Neural crest cell (in vitro differentiated cells): ENCODE measurements at regions not wholly inside any gene's neighbourhood (a gene's known extent, or its start where the extent isn't known, plus 50 kb on each side); places are given as distances from the start of the nearest gene placed in this dataset.

Experiments
- DNase-seq: peaks from one replicate; pipeline ENCODE4 v3.0.0; 2021; ENCODE audit warnings: low read depth, mixed read lengths, low spot score
- H3K27ac Mint-ChIP-seq: one replicate; pipeline ENCODE4 v1.8.0; 2021; ENCODE audit warnings: mild to moderate bottlenecking, mixed read lengths; ENCODE audit not compliant: unreplicated experiment
- H3K27me3 Mint-ChIP-seq: 2 replicates; pipeline ENCODE4 v1.8.0; 2021; ENCODE audit warnings: low read depth, mild to moderate bottlenecking, mixed read lengths
- H3K36me3 Mint-ChIP-seq: 2 replicates; pipeline ENCODE4 v1.8.0; 2021; ENCODE audit warnings: low read depth, mild to moderate bottlenecking, mixed read lengths
- H3K4me1 Mint-ChIP-seq: 2 replicates; pipeline ENCODE4 v1.8.0; 2021; ENCODE audit warnings: mixed read lengths
- H3K4me3 Mint-ChIP-seq: one replicate; pipeline ENCODE4 v1.8.0; 2021; ENCODE audit warnings: mild to moderate bottlenecking, mixed read lengths
- H3K9me3 Mint-ChIP-seq: 2 replicates; pipeline ENCODE4 v1.8.0; 2021; ENCODE audit warnings: mixed read lengths
- TF ChIP-seq, protein P1 (sequence below): fragments of 200-600 bp; sonication (generic); conservative IDR thresholded peaks from 2 replicates; pipeline ENCODE4 v1.5.0; 2021; ENCODE audit warnings: antibody characterized with exemption, mild to moderate bottlenecking

DNA sequence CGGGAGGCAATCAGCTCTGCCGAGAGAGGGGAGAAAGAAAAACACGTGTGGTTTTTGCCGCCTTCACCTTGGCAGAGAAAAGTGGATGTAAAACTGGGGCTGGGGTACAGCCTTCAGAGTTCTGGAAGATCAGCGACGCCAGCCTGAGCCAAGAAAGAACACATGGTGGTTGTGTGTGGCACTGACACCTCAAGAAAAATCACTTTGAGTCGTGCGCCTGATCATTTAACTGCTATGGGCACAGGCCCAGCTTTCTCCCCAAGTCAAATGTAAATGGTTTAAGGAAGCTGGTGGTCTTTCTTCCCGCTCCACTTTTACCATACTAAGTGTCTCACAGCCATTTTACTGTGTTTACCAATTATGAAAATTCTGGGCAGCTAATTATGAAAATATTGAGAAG, 461.8 kb upstream of the SOX9 start:
- peaks cover 2% of the 10 kb centered on the region for H3K9me3 Mint-ChIP-seq
- H3K27me3 Mint-ChIP-seq, result no peaks in the 10 kb centered on the region
- no peaks in the 10 kb centered on the region for H3K4me1 Mint-ChIP-seq
- H3K4me3 Mint-ChIP-seq, result no peak overlapping the region
- no peak for DNase-seq
- TF ChIP-seq, protein P1, sequence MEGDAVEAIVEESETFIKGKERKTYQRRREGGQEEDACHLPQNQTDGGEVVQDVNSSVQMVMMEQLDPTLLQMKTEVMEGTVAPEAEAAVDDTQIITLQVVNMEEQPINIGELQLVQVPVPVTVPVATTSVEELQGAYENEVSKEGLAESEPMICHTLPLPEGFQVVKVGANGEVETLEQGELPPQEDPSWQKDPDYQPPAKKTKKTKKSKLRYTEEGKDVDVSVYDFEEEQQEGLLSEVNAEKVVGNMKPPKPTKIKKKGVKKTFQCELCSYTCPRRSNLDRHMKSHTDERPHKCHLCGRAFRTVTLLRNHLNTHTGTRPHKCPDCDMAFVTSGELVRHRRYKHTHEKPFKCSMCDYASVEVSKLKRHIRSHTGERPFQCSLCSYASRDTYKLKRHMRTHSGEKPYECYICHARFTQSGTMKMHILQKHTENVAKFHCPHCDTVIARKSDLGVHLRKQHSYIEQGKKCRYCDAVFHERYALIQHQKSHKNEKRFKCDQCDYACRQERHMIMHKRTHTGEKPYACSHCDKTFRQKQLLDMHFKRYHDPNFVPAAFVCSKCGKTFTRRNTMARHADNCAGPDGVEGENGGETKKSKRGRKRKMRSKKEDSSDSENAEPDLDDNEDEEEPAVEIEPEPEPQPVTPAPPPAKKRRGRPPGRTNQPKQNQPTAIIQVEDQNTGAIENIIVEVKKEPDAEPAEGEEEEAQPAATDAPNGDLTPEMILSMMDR, result no peak
- H3K27ac Mint-ChIP-seq, result no peak overlapping the region
- no peaks in the 10 kb centered on the region for H3K36me3 Mint-ChIP-seq

GRCh38 chr17:71664861-71665260, 456.0 kb upstream of the SOX9 start:
- Mint-ChIP-seq H3K9me3 (peaks cover 2% of the 10 kb centered on the region), H3K4me3 (no peak overlapping the region), H3K4me1 (no peaks in the 10 kb centered on the region), H3K27me3 (no peaks in the 10 kb centered on the region), H3K36me3 (no peaks in the 10 kb centered on the region), H3K27ac (no peak overlapping the region)
- TF ChIP-seq, protein P1, result no peak
- no peak for DNase-seq

DNA sequence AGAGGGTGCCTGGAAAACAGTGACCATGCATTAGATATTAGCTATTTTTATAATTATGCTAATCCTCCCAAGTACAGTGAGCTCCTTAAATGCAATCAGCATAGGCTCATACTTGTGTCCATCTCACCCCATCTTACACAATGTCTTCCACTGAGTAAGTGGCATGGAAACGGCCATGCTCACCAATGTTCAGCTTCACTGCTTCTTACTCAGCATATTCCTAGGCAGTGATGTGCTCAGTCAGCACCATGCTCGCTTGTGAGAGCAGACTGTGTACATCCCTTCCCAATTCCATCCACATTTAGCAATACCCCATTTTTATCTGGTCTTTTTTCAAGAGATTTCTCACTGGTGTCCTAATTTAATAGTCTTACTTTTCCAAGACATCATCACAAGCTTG, 454.8 kb upstream of the SOX9 start:
- Mint-ChIP-seq H3K36me3 (peaks cover 3% of the 10 kb centered on the region), H3K4me3 (no peak overlapping the region), H3K4me1 (no peaks in the 10 kb centered on the region), H3K27me3 (no peaks in the 10 kb centered on the region), H3K27ac (no peak overlapping the region), H3K9me3 (peaks cover 2% of the 10 kb centered on the region)
- TF ChIP-seq, protein P1, result no peak
- no peak for DNase-seq

DNA sequence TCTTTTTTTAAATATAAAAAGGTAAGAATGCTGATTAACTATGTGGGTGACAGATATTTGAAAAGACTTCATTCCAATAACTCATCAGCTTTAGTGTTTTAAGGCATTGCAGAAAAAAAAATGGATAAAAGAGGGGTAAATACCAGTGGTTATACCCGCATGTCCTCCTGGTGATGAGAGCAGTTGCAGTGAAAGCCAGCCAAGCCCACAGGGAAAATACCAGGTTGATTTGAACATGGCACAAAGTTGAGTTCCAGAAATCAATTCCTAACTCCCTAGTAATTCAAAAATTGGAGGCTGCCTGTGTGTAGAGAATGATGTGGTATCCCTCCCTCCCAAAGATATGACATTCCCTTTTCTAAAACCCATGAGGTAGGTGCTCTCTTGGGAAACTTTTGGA, 453.2 kb upstream of the SOX9 start:
- no peak for DNase-seq
- Mint-ChIP-seq H3K4me1 (no peaks in the 10 kb centered on the region), H3K9me3 (peaks cover 5% of the 10 kb centered on the region), H3K4me3 (no peak overlapping the region), H3K27me3 (no peaks in the 10 kb centered on the region), H3K27ac (no peak overlapping the region), H3K36me3 (peaks cover 7% of the 10 kb centered on the region)
- TF ChIP-seq, protein P1, result no peak

DNA sequence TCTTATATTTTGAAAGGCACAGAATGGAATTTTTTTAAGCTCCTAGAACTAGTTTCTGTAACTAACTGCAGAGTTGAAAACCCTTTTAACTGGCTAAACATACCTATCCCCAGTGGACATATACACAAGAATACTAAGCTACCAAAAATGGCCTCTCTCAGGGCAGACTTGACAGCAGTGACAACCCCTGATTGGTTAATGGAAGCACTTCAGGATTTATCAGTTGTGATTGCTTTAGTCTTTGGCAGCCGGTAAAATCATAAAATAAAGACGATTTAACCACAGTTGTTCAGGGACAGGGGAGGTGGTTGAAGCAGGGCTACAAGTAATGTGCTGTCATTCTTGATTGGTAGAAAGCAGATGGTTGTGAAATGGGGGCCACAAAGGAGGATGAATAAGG, 452.0 kb upstream of the SOX9 start:
- Mint-ChIP-seq H3K4me3 (no peak overlapping the region), H3K27ac (no peak overlapping the region), H3K9me3 (peaks cover 5% of the 10 kb centered on the region), H3K4me1 (no peaks in the 10 kb centered on the region), H3K27me3 (no peaks in the 10 kb centered on the region), H3K36me3 (peaks cover 7% of the 10 kb centered on the region)
- TF ChIP-seq, protein P1, result no peak
- DNase-seq, result no peak

DNA sequence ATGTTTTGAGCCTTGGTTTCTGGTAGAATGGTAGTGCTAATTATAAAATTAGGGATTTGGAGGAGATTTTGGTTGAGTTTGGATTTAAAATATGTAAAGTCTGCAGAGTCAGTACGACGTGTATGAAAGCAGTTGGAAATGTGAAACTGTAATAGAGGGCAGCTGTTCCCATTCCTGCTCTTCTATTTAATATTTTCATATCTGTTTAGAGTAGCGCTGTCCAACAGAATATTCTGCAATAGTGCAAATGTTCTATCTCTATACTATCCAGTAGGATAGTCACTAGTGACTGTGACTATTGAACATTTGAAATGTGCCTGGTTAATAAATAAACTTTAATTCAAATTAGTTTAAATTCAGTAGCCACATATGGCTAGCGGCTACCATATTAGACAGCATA, 443.4 kb upstream of the SOX9 start:
- DNase-seq, result no peak
- Mint-ChIP-seq H3K9me3 (peaks cover 6% of the 10 kb centered on the region), H3K27me3 (no peaks in the 10 kb centered on the region), H3K27ac (no peak overlapping the region), H3K4me1 (no peaks in the 10 kb centered on the region), H3K4me3 (no peak overlapping the region), H3K36me3 (no peaks in the 10 kb centered on the region)
- TF ChIP-seq, protein P1, result no peak
